IMR-90 (cell line): ENCODE measurements at regions not wholly inside any gene's neighbourhood (a gene's known extent, or its start where the extent isn't known, plus 50 kb on each side); places are given as distances from the start of the nearest gene placed in this dataset.

ENCODE experiments used
- ATAC-seq: fragments of 200-7000 bp; cut with Tn5 transposase; 2 replicates; pipeline ENCODE4 v1.9.1; 2020; ENCODE audit warnings: low read depth, mild to moderate bottlenecking, moderate library complexity
- BruUV-seq: library from RNA; stranded (reverse); fragments of 400-500 nt; replicated peaks from 2 replicates; lab custom pipeline; 2021; lab: Mats Ljungman, UMichigan
- CTCF ChIA-PET: fragments of 300-600 bp; formaldehyde crosslinking; extraction: SDS; loops from one replicate; lab custom pipeline; 2021; ENCODE audit warnings: antibody characterized with exemption; lab: Yijun Ruan, JAX
- POLR2A ChIA-PET: fragments of 300-600 bp; sonication (Branson Sonifier 250); formaldehyde crosslinking; loops from one replicate; lab custom pipeline; 2022; ENCODE audit warnings: antibody characterized with exemption; ENCODE audit not compliant: unreplicated experiment; lab: Charles Lee
- DNase-seq: peaks from one replicate; pipeline ENCODE4 v3.0.0; 2013
- H2AFZ ChIP-seq: replicated peaks from 2 replicates; pipeline ENCODE3; 2013; ENCODE audit warnings: low read length, mild to moderate bottlenecking; ENCODE audit not compliant: poor library complexity
- H2AK5ac ChIP-seq: 2 replicates; pipeline ENCODE4 v1.6.1; 2013; ENCODE audit warnings: low read depth, low read length, inconsistent platforms
- H2AK9ac ChIP-seq: replicated peaks from 2 replicates; pipeline ENCODE3; 2013; ENCODE audit warnings: mild to moderate bottlenecking, low read depth, low read length, moderate library complexity; ENCODE audit not compliant: poor library complexity
- H2BK120ac ChIP-seq: 2 replicates; pipeline ENCODE4 v1.6.1; 2013; ENCODE audit warnings: low read depth, low read length, inconsistent platforms
- H2BK15ac ChIP-seq: 3 replicates; pipeline ENCODE4 v1.6.1; 2013; ENCODE audit warnings: low read depth, low read length, inconsistent platforms
- H2BK20ac ChIP-seq: 2 replicates; pipeline ENCODE4 v1.6.1; 2013; ENCODE audit warnings: low read depth, mild to moderate bottlenecking, inconsistent platforms, low read length, moderate library complexity
- H2BK5ac ChIP-seq: 2 replicates; pipeline ENCODE4 v1.6.1; 2013; ENCODE audit warnings: mild to moderate bottlenecking, low read depth, low read length, inconsistent platforms; ENCODE audit not compliant: poor library complexity, severe bottlenecking
- H3K14ac ChIP-seq: replicated peaks from 2 replicates; pipeline ENCODE4 v1.6.1; 2013; ENCODE audit warnings: low read depth, low read length, inconsistent platforms
- H3K18ac ChIP-seq: 2 replicates; pipeline ENCODE4 v1.6.1; 2013; ENCODE audit warnings: low read depth, low read length, control low read depth
- H3K23ac ChIP-seq: 2 replicates; pipeline ENCODE4 v1.6.1; 2013; ENCODE audit warnings: low read depth, low read length, inconsistent platforms
- H3K27ac ChIP-seq: 2 replicates; pipeline ENCODE4 v1.5.1; 2013; ENCODE audit warnings: mild to moderate bottlenecking, control low read depth, low read length; ENCODE audit not compliant: insufficient read depth
- H3K27me3 ChIP-seq: 2 replicates; pipeline ENCODE4 v1.6.1; 2013; ENCODE audit warnings: low read length; ENCODE audit not compliant: control insufficient read depth, insufficient read depth
- H3K36me3 ChIP-seq: 2 replicates; pipeline ENCODE4 v1.6.1; 2013; ENCODE audit warnings: low read length, mixed read lengths; ENCODE audit not compliant: control insufficient read depth, insufficient read depth
- H3K4ac ChIP-seq: 2 replicates; pipeline ENCODE4 v1.6.1; 2013; ENCODE audit warnings: low read depth, low read length, inconsistent platforms
- H3K4me1 ChIP-seq: 2 replicates; pipeline ENCODE4 v1.6.1; 2013; ENCODE audit warnings: low read length, mixed read lengths; ENCODE audit not compliant: control insufficient read depth, insufficient read depth
- H3K4me2 ChIP-seq: 2 replicates; pipeline ENCODE4 v1.6.1; 2013; ENCODE audit warnings: low read depth, mild to moderate bottlenecking, control low read depth, low read length, moderate library complexity
- H3K4me3 ChIP-seq: 2 replicates; pipeline ENCODE4 v1.5.1; 2013; ENCODE audit warnings: low read depth, mild to moderate bottlenecking, control low read depth, low read length, moderate library complexity; ENCODE audit not compliant: insufficient read depth
- H3K56ac ChIP-seq: 2 replicates; pipeline ENCODE4 v1.6.1; 2013; ENCODE audit warnings: low read length, inconsistent platforms; ENCODE audit not compliant: insufficient read depth; ENCODE audit errors: extremely low read depth
- H3K79me1 ChIP-seq, 2 experiments: 2 replicates each; pipeline ENCODE4 v1.6.1; 2013; ENCODE audit warnings: low read length in 2 of 2, inconsistent platforms in 1 of 2, low read depth in 1 of 2
- H3K9ac ChIP-seq: 2 replicates; pipeline ENCODE4 v1.6.1; 2013; ENCODE audit warnings: low read depth, low read length, control low read depth
- H3K9me1 ChIP-seq: 2 replicates; pipeline ENCODE4 v1.6.1; 2013; ENCODE audit warnings: low read length, inconsistent platforms; ENCODE audit not compliant: insufficient read depth
- H3K9me3 ChIP-seq: 2 replicates; pipeline ENCODE4 v1.6.1; 2013; ENCODE audit warnings: low read length; ENCODE audit not compliant: control insufficient read depth, insufficient read depth
- H4K20me1 ChIP-seq: 2 replicates; pipeline ENCODE4 v1.6.1; 2013; ENCODE audit warnings: low read length, inconsistent platforms; ENCODE audit not compliant: insufficient read depth
- H4K5ac ChIP-seq: 2 replicates; pipeline ENCODE4 v1.6.1; 2013; ENCODE audit warnings: mild to moderate bottlenecking, low read depth, low read length, control low read depth
- H4K8ac ChIP-seq, 2 experiments: 2 replicates each; pipeline ENCODE4 v1.6.1; 2013; ENCODE audit warnings: low read depth in 2 of 2, low read length in 2 of 2, control low read depth in 1 of 2, inconsistent platforms in 1 of 2
- H4K91ac ChIP-seq: 2 replicates; pipeline ENCODE4 v1.6.1; 2013; ENCODE audit warnings: low read depth, low read length, inconsistent platforms; ENCODE audit not compliant: insufficient read depth
- BHLHE40 ChIP-seq: fragments of 150-350 bp; IDR thresholded peaks from 2 replicates; pipeline ENCODE4 v1.6.1; 2016; ENCODE audit warnings: mild to moderate bottlenecking, low read depth, low read length
- CTCF ChIP-seq: conservative IDR thresholded peaks from 2 replicates; pipeline ENCODE4 v1.5.1; 2012; ENCODE audit warnings: mild to moderate bottlenecking, low read depth, low read length, improper control_type of control experiment
- MXI1 ChIP-seq: IDR thresholded peaks from 2 replicates; pipeline ENCODE4 v1.6.1; 2012; ENCODE audit warnings: low read depth, mild to moderate bottlenecking, low read length, moderate library complexity, borderline replicate concordance
- RAD21 ChIP-seq: IDR thresholded peaks from 2 replicates; pipeline ENCODE4 v1.6.1; 2012; ENCODE audit warnings: low read length, improper control_type of control experiment
- RFX5 ChIP-seq: IDR thresholded peaks from 2 replicates; pipeline ENCODE4 v1.8.0; 2012; ENCODE audit warnings: low read depth, mild to moderate bottlenecking, low read length, moderate library complexity
- SMC3 ChIP-seq: fragments of 150-350 bp; IDR thresholded peaks from 2 replicates; pipeline ENCODE4 v1.6.1; 2016; ENCODE audit warnings: low read depth, mild to moderate bottlenecking, antibody characterized with exemption, low read length, moderate library complexity
- USF2 ChIP-seq: fragments of 150-350 bp; IDR thresholded peaks from 2 replicates; pipeline ENCODE4 v1.6.1; 2017; ENCODE audit warnings: mild to moderate bottlenecking, antibody characterized with exemption, low read length, low read depth
- whole genome bisulfite sequencing, 2 experiments: methylation state at CpG; one replicate each; pipeline versions ENCODE4 v1.1.5 to v1.1.7; 2013; ENCODE audit warnings: missing lambda C conversion rate in 2 of 2; ENCODE audit not compliant: insufficient read length in 1 of 2; ENCODE audit errors: extremely low coverage in 2 of 2; 5-methylcytosine and 5-hydroxymethylcytosine counted together
- dilution Hi-C: fragments of 300-500 bp; cut with HindIII; formaldehyde crosslinking; loops from one replicate; pipeline ENCODE4 v1.14.3; 2018; ENCODE audit warnings: low sequenced_read_pairs; ENCODE audit not compliant: unreplicated experiment
- in situ Hi-C: fragments of 300-500 bp; cut with MboI; formaldehyde crosslinking; loops from 3 replicates; pipeline ENCODE4 v1.14.3; 2019; ENCODE audit warnings: low sequenced_read_pairs, inconsistent platforms, mixed read lengths
- intact Hi-C: fragments of 100-400 bp; cut with micrococcal nuclease; formaldehyde crosslinking; loops from 2 replicates; pipeline ENCODE4 v1.10.0; 2022

- Histone ChIP-seq H4K91ac (no peak overlapping the region), H3K9me1 (no peaks in the 10 kb centered on the region), H2BK5ac (no peak overlapping the region), H3K9ac (no peak overlapping the region), H2AK9ac (no peak overlapping the region), H2BK15ac (no peak overlapping the region), H3K79me1 (no peaks in the 10 kb centered on the region), H3K56ac (no peak overlapping the region), H4K5ac (no peak overlapping the region), H3K23ac (no peak overlapping the region), H2AFZ (no peak overlapping the region), H3K27ac (no peak overlapping the region), H3K4me1 (no peaks in the 10 kb centered on the region), H3K4me3 (no peak overlapping the region), H2BK120ac (no peak overlapping the region), H4K20me1 (no peaks in the 10 kb centered on the region), H2AK5ac (no peak overlapping the region), H3K18ac (no peak overlapping the region), H3K27me3 (no peaks in the 10 kb centered on the region), H3K36me3 (no peaks in the 10 kb centered on the region), H3K4ac (no peak overlapping the region), H4K8ac (no peak overlapping the region), H3K14ac (no peak overlapping the region), H3K4me2 (no peak overlapping the region), H3K9me3 (no peaks in the 10 kb centered on the region), H2BK20ac (no peak overlapping the region)
- ATAC-seq = peak; percentile 82
- POLR2A ChIA-PET = no interaction called here
- no TSS peak for BruUV-seq
- in situ Hi-C loops (no loop called here), intact Hi-C loops (loop anchor here (2.0 to 5.0 kb wide), 3 partner anchors 280 to 1648 kb away; no protein-coding TSS in a partner anchor), dilution Hi-C loops (no loop called here)
- no peak for TF ChIP-seq USF2
- peak; percentile 43 for TF ChIP-seq RAD21
- TF ChIP-seq SMC3 = peak; percentile 39
- peak; percentile 57 for TF ChIP-seq CTCF
- no peak for TF ChIP-seq MXI1
- TF ChIP-seq RFX5 = no peak
- no peak for TF ChIP-seq BHLHE40
- peak; percentile 50 for DNase-seq
- WGBS, 2 experiments = no CpG with 5 or more reads among the region's 2 CpGs
- CTCF ChIA-PET = interaction anchor here (0.7 to 2.4 kb wide), 6 partner anchors 9 to 377 kb away, joined by 3 to 8 read pairs (median 4); no protein-coding TSS in a partner anchor
Measured at GRCh38 chr3:34260271-34261000, 462.0 kb downstream of the PDCD6IP start.
